OCI-LY3 (cell line): ENCODE measurements at regions not wholly inside any gene's neighbourhood (a gene's known extent, or its start where the extent isn't known, plus 50 kb on each side); places are given as distances from the start of the nearest gene placed in this dataset.
A peak's percentile ranks its signal among the peaks of the same experiment; 100 is the strongest.
"Not testable (repeated sequence)": the region's sequence is repeated elsewhere in the genome, so short reads cannot be mapped to it uniquely, and the experiment has no call there.

Source experiments
- H2AFZ ChIP-seq: fragments of 200-600, 300-600 bp; shearing (Covaris generic); 2 replicates; pipeline ENCODE4 v1.6.0; 2014; ENCODE audit warnings: antibody characterized with exemption, low read depth, low read length
- H3K27ac ChIP-seq: fragments of 200-600, 300-600 bp; sonication (generic); 2 replicates; pipeline ENCODE4 v1.5.1; 2014; ENCODE audit warnings: mild to moderate bottlenecking, low read length, moderate library complexity, mixed read lengths
- H3K27me3 ChIP-seq: fragments of 200-600, 300-600 bp; sonication (generic); 2 replicates; pipeline ENCODE4 v1.6.1; 2014; ENCODE audit warnings: low read depth, low read length, mixed read lengths
- H3K36me3 ChIP-seq: fragments of 200-600, 300-600 bp; sonication (generic); replicated peaks from 2 replicates; pipeline ENCODE3; 2014; ENCODE audit warnings: low read depth, low read length, mixed read lengths
- H3K4me1 ChIP-seq: fragments of 300-600, 200-600 bp; sonication (generic); 2 replicates; pipeline ENCODE4 v1.6.1; 2014; ENCODE audit warnings: low read length, mixed read lengths
- H3K4me2 ChIP-seq: fragments of 200-600, 300-600 bp; sonication (generic); 2 replicates; pipeline ENCODE4 v1.6.1; 2014; ENCODE audit warnings: low read length, mixed read lengths
- H3K4me3 ChIP-seq: fragments of 300-600, 200-600 bp; sonication (generic); 2 replicates; pipeline ENCODE4 v1.5.1; 2014; ENCODE audit warnings: antibody characterized with exemption, mild to moderate bottlenecking, low read length, moderate library complexity
- H3K79me2 ChIP-seq: fragments of 300-600, 200-600 bp; shearing (Covaris generic); 2 replicates; pipeline ENCODE4 v1.6.1; 2014; ENCODE audit warnings: mild to moderate bottlenecking, low read length, mixed read lengths
- H3K9ac ChIP-seq: fragments of 300-600, 200-600 bp; shearing (Covaris generic); 2 replicates; pipeline ENCODE4 v1.6.0; 2014; ENCODE audit warnings: mild to moderate bottlenecking, low read length, moderate library complexity
- H3K9me3 ChIP-seq: fragments of 200-600, 300-600 bp; shearing (Covaris generic); 2 replicates; pipeline ENCODE4 v1.6.1; 2014; ENCODE audit warnings: low read length, mixed read lengths; ENCODE audit not compliant: insufficient read depth
- H4K20me1 ChIP-seq: fragments of 200-600, 300-600 bp; sonication (generic); 2 replicates; pipeline ENCODE4 v1.6.1; 2016; ENCODE audit warnings: low read length, mixed read lengths; ENCODE audit not compliant: insufficient read depth
- CTCF ChIP-seq: fragments of 200-600, 300-600 bp; sonication (generic); IDR thresholded peaks from 2 replicates; pipeline ENCODE4 v1.5.1; 2014; ENCODE audit warnings: antibody characterized with exemption, low read length, low read depth
- EZH2phosphoT487 ChIP-seq: fragments of 200-600 bp; shearing (Covaris generic); IDR thresholded peaks from 2 replicates; pipeline ENCODE4 v1.6.1; 2018; ENCODE audit warnings: antibody characterized with exemption, mixed run types, low read depth

GRCh38 chr7:29635067-29636008 lies 71.7 kb downstream of the PRR15 start:
- H3K9ac ChIP-seq, H2AFZ ChIP-seq, H3K79me2 ChIP-seq, H3K4me2 ChIP-seq, H3K9me3 ChIP-seq, H4K20me1 ChIP-seq, H3K4me1 ChIP-seq, H3K4me3 ChIP-seq, H3K27me3 ChIP-seq, H3K27ac ChIP-seq, H3K36me3 ChIP-seq: not testable (repeated sequence)
- peak; percentile 48 for TF ChIP-seq CTCF

- H3K4me3 ChIP-seq, result no peak overlapping the region
- no peak overlapping the region for H3K9ac ChIP-seq
- H3K9me3 ChIP-seq, result no peaks in the 10 kb centered on the region
- no peaks in the 10 kb centered on the region for H3K27me3 ChIP-seq
- H3K4me2 ChIP-seq, result no peak overlapping the region
- H3K36me3 ChIP-seq, result no peaks in the 10 kb centered on the region
- no peaks in the 10 kb centered on the region for H4K20me1 ChIP-seq
- H3K4me1 ChIP-seq, result peaks cover 5% of the 10 kb centered on the region; the same call in 1 of the 2 replicates
- TF ChIP-seq CTCF, result no peak
- TF ChIP-seq EZH2phosphoT487, result no peak
- H3K27ac ChIP-seq, result no peak overlapping the region
- H2AFZ ChIP-seq, result no peak overlapping the region
- H3K79me2 ChIP-seq, result no peaks in the 10 kb centered on the region
Observed at GRCh38 chr7:29636009-29636351, 72.3 kb downstream of the PRR15 start.

GRCh38 chr7:29637374-29637773 lies 73.7 kb downstream of the PRR15 start:
- Histone ChIP-seq H3K27me3 (no peaks in the 10 kb centered on the region), H3K36me3 (no peaks in the 10 kb centered on the region), H4K20me1 (no peaks in the 10 kb centered on the region), H3K27ac (no peak overlapping the region), H3K4me2 (no peak overlapping the region), H3K79me2 (no peaks in the 10 kb centered on the region), H3K4me3 (no peak overlapping the region), H3K9ac (no peak overlapping the region), H3K4me1 (peaks cover 5% of the 10 kb centered on the region; the same call in 1 of the 2 replicates), H2AFZ (no peak overlapping the region), H3K9me3 (no peaks in the 10 kb centered on the region)
- no peak for TF ChIP-seq CTCF
- TF ChIP-seq EZH2phosphoT487, result no peak

- not testable (repeated sequence) for H3K4me2 ChIP-seq, H3K27me3 ChIP-seq, H4K20me1 ChIP-seq, H3K79me2 ChIP-seq, H3K4me3 ChIP-seq, H2AFZ ChIP-seq, H3K27ac ChIP-seq, H3K4me1 ChIP-seq, H3K9me3 ChIP-seq, H3K9ac ChIP-seq, H3K36me3 ChIP-seq
Observed at GRCh38 chr7:29638841-29639240, 75.2 kb downstream of the PRR15 start.
